Upper lobe of left lung (tissue), 4 donors: ENCODE measurements at regions not wholly inside any gene's neighbourhood (a gene's known extent, or its start where the extent isn't known, plus 50 kb on each side); places are given as distances from the start of the nearest gene placed in this dataset.

Experiments used
- CTCF ChIP-seq, 6 experiments: fragments of 450-650 bp in 4 of 6; fragments of 200-600 bp in 2 of 6; sonication (generic) in 2 of 6; IDR thresholded peaks; one replicate each; pipeline ENCODE4 v1.5.1; 2016 to 2019; ENCODE audit warnings: antibody characterized with exemption in 6 of 6
- POLR2A ChIP-seq, 4 donors: fragments of 450-650 bp; IDR thresholded peaks; one replicate each; pipeline ENCODE4 v1.5.1; 2016 to 2017; ENCODE audit warnings: antibody characterized with exemption in 4 of 4, mild to moderate bottlenecking in 2 of 4
- POLR2AphosphoS5 ChIP-seq, 2 donors: sonication (generic); formaldehyde crosslinking; IDR thresholded peaks; one replicate each; pipeline ENCODE4 v1.5.1; 2017; ENCODE audit warnings: antibody characterized with exemption in 2 of 2

- TF ChIP-seq CTCF (IDR thresholded peaks at IDR 0.05) (no peak), POLR2AphosphoS5 (IDR thresholded peaks at IDR 0.05) (no peak), POLR2A (IDR thresholded peaks at IDR 0.05) (no peak)
These were observed 219.1 kb downstream of the RBM19 start for GRCh38 chr12:113747017-113747416.
